ENCODE measurements at regions not wholly inside any gene's neighbourhood (a gene's known extent, or its start where the extent isn't known, plus 50 kb on each side); places are given as distances from the start of the nearest gene placed in this dataset.
A peak's percentile ranks its signal among the peaks of the same experiment; 100 is the strongest.

DNA sequence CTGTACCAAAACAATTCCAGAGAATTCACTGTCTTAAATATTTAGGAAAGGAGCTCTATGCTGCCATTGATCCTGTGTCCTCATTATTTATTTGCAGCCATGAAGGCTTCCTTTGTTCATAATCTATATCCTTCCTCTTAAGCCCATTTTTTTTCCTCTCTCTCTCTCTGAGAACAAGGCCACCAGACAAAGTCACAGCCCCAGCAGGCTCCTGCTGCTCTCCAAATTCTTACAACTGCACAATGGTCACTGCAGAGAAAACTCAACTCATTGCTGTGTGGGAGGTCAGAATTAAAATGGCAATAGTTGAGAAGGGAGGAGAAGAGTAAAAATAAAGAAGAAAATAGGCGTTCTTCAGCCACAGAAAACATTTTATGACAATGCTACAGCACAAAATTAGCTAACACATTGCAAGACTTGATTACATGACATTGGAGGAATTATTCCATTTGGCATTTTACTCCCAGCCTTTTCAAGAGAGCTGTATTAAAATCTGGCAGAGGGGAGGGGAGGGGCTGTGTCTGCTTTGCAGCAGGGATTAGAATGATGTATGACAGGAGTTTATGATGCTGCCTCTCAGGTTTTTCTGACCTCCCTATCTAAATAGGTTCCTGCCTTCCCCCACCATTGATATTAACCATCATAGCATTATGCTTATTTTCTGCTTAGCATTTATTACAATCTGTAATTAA, 399.7 kb upstream of the THBS1 start:
- DNase-seq (no peak), ATAC-seq (ENCODE audit: poor library complexity) (no peak)
- intact Hi-C loops (cut with DNase I), result no loop called here

DNA sequence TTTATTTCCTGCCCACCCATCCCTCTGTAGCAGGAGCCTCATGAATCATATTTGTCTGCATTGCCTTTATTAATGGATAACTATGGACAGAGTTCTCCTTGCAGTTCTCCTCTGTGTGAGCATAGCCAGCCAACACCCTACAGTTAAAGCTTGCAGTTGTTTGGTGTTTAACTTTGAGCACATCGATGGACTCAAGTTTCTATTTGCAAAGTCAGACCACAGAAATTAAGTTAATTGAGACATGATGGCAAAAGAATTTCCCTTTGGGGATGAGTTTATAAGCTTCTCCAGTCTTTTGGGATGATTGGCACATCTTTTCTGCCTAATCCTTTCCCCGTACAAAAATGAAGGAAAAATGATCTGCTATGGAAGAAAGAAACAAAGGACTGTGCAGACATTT, 398.9 kb upstream of the THBS1 start:
- ATAC-seq (ENCODE audit: poor library complexity), result no peak
- intact Hi-C loops (cut with DNase I), result no loop called here
- DNase-seq, result no peak

DNA sequence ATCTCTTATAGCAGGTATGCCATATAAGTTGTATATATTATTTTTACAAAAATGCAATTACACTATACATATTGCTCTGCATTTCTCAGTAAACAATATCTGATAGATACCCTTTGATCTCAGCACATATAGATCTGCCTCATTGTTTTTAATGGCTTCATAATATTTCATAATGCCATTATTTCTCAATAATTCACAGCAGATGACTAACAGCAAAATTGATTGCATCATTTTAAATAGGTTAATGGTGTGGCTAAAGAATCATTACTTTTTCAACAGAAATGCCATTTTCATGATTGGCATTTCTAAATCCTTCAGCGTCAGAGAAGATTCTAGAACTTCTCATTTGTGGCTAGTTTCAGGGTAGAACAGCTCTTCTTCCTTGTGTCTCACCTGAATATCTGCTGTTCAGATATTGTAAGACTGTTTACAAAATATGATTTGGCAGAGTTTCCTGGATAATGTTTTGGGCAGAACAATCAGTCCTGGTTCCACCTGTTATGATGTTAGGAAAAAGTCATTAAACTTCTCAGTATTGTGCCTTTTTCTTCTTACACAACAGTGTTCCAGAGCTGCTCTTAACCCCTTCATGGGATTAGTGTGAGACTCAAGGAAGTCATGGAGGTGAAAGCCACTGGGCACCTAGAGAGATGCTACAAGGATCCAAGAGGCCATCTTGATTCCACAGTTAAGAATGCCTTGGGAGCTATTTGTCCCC, 397.6 kb upstream of the THBS1 start:
- no peak for ATAC-seq (ENCODE audit: poor library complexity)
- intact Hi-C loops (cut with DNase I), result no loop called here

DNA sequence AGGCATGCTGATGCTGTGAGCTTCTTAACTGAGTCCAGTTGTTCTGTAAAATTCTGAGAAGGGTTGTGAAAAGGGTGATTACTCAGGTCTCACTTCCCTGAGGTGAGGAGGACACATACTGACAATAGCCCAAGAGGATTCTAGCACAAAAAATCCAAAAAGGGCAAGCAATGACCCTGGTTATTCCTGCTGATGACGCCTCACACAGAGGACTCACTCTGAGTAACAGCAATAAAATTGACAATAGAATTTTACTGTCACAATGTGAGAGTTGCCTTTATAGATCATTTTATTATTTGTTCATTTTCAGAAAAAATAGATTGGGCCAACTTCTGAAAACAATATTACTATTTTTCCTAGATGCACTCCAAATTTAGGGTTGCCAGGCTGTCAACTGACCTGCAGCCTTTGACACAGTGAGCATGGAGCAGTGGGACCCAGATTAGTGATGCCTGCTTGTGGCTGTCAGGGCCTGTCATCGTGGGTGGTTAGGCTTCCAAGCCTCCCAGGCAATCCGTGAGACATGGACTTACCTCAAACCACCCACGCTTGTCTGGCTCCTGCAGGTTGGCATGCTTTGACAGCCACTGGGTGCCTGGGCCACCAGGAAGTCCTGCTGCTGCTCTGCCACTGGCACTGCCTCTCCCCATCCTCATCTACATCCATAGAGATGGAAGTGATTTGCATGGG, 396.0 kb upstream of the THBS1 start:
- DNase-seq (no peak), ATAC-seq (ENCODE audit: poor library complexity) (no peak)
- intact Hi-C loops (cut with DNase I), result no loop called here

More for the DNA sequence above, 397.6 kb upstream of the THBS1 start:
- DNase-seq, result no peak

DNA sequence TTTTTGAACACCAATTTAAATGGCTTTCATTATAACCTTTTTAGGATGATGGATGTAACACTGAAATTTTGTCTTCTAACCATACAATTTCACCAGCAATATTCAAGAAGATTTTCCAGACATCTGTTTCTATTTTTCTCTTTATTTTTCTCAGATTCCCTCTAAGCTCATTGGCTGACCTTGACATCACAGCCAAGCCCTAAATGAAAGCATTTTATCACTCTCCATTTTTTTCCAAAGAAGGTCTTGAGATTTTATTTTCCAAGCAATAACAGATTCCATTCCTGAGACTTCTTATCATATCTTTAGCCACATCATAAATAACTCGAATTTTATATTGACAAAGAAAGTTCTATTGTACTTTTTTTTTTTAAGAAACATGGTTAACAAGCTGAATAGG, 392.6 kb upstream of the THBS1 start:
- intact Hi-C loops (cut with DNase I), result no loop called here
- no peak for ATAC-seq (ENCODE audit: poor library complexity)
- DNase-seq, result no peak

DNA sequence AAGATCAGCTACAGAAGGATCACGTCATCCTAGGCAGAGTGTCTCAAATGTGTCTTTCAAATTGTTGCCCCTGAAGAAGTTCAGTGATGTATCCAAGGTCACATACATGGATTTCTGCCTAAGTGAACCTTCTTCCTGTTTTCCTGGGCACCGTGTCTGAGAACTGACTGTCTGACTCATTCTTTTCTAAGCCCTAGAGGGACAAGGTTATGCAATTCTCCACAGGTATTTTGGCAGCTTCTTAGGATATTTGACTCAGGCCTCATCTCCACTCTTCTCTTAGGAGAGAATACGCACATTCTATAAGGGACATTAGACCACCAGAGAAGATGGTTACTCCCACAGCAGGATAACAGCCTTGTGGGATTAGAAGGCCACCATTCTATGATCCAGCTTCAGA, 391.9 kb upstream of the THBS1 start:
- intact Hi-C loops (cut with DNase I), result no loop called here
- ATAC-seq (ENCODE audit: poor library complexity), result no peak
- DNase-seq, result no peak

DNA sequence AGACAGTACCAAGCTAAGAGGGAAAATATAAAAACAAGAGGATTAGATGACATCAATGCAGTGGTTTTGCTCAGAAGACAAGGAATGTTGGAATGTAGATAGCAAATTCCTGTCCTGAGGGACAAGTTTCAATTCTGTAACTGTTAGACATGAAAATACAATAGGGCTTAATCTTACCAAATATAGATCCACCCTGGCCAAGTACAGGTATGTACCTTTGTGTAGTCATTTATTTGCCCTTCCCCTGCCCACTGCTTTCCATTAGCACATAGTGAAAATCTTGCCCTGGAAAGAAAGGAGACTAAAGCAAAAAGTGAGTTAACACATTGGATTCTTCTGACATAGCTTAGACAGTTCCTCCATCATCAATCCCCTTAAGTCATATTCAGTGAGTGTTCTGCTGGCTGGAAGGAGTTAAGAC, 389.0 kb upstream of the THBS1 start:
- DNase-seq (no peak), ATAC-seq (ENCODE audit: poor library complexity) (no peak)
- intact Hi-C loops (cut with DNase I), result no loop called here

DNA sequence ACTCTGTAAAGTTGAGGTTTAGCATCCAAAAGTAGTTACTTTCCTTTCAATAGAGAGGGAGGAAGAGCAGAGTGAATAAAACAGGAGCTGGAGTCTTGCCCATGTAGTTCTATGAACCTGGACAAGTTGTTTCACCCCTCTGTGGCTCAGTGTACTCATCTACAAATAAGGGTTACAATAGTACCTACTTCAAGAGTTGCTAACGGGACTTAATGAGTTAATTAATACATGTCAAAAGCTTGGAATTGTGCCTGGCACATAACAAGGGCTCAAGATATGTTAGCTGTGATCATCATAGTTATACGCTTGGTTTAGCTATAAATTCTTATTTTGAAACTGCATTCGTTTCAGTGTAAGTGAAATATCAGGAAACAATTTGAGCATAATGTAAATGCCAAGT, 388.5 kb upstream of the THBS1 start:
- ATAC-seq (ENCODE audit: poor library complexity), result no peak
- intact Hi-C loops (cut with DNase I), result no loop called here
- DNase-seq, result no peak

DNA sequence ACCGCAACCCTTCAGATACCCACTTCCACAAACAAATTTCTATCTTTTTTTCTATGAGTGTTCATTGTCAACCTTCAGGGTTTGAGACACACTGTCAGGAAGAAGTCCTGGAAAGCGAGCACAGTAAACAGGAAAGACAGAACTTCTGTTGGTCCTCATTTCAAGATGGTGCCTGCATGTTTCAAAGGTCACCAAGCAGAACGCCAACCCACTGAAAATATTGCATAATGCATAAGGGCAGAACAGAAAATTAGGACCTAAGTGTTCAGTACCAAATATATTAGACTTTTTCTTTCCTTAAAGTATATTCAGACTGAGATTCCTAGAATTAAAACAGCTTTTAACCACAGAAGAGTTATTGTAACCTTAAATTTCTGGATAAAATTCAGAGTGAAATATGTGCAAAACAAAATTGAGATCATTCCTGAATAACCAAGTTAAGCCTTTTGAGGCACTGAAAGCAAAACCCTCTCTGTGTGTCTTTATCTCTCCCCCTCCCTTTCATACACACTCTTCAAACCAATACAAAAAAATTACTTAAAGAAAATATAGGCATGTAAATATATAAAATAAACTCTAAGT, 387.8 kb upstream of the THBS1 start:
- DNase-seq (no peak), ATAC-seq (ENCODE audit: poor library complexity) (no peak)
- intact Hi-C loops (cut with DNase I), result no loop called here

DNA sequence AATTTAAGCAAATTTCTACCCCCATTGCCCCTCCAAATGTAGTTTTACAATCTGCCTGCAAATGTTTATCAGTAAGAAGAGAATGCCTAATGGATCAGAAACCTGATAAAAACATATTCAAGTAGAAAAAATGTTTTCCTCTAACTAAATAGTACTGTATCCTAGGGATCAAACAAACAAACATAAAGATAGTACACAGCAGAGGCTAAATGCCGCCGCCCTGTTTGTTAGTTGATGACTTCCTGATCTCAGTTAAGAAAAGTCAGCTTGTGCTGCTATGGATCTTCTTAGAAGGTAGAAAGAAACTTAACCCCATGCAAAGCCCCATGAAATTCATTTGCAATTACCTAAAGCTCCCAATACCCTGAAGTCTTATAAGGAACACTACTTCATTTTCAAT, 387.3 kb upstream of the THBS1 start:
- DNase-seq (no peak), ATAC-seq (ENCODE audit: poor library complexity) (no peak)
- intact Hi-C loops (cut with DNase I), result no loop called here

DNA sequence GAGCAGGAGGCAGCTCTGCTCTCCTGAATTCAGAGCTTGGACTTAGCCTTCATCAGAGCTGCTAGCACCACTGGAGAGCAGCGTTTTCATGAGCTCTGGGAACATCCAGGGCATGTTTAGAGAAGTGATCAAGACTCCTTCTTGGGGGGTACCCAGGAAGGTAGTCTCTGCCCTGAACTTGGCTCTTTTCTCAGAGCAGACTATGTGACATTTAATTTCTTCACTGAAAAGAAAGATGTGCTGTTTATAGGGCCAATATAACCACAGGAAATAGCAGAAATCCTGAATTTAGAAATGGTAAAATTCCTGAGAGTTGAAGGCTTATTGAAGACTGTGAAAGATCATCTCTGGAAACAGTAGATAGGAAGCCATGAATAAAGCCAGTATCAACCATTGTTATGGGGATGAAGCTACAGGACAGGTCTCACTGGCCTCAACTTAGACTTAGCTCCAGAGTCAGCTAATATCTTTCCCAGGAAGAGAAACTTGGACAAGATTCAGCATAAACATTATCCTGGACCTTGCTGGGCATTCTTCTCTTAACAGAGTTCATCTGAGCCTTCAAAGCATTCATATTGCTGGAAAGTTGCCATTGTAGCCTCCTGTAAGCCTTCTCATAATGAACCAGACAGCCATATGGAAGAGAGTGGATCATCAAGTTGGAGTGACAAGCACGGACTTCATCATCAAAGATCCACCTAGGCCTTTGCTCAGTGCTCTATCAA, 386.6 kb upstream of the THBS1 start:
- DNase-seq (no peak), ATAC-seq (ENCODE audit: poor library complexity) (no peak)
- intact Hi-C loops (cut with DNase I), result no loop called here

DNA sequence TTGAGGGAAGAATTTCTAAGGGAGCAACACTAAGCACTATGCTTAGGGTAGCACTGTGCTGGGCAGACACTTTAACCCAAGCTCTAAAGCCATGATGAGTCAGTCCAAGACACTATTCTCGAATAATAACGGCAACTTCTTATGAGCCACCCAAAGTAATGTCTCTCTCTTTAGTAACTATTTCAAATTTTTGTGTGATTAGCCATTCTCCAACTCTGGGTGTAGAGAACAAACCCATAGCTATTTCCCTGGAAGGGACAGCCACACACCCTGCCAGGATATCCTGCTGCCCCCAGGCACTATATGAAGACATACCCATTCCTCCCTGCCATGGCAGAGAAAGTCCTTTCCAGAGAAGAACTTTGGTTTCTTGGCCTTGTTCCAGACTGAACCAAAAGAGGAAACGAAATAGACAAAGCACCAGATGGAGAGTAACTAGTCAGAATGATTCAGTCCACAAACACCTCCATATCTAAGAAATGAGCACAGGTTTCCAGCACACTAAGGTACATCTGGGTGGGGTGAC, 384.9 kb upstream of the THBS1 start:
- intact Hi-C loops (cut with DNase I), result no loop called here
- ATAC-seq (ENCODE audit: poor library complexity), result no peak

DNA sequence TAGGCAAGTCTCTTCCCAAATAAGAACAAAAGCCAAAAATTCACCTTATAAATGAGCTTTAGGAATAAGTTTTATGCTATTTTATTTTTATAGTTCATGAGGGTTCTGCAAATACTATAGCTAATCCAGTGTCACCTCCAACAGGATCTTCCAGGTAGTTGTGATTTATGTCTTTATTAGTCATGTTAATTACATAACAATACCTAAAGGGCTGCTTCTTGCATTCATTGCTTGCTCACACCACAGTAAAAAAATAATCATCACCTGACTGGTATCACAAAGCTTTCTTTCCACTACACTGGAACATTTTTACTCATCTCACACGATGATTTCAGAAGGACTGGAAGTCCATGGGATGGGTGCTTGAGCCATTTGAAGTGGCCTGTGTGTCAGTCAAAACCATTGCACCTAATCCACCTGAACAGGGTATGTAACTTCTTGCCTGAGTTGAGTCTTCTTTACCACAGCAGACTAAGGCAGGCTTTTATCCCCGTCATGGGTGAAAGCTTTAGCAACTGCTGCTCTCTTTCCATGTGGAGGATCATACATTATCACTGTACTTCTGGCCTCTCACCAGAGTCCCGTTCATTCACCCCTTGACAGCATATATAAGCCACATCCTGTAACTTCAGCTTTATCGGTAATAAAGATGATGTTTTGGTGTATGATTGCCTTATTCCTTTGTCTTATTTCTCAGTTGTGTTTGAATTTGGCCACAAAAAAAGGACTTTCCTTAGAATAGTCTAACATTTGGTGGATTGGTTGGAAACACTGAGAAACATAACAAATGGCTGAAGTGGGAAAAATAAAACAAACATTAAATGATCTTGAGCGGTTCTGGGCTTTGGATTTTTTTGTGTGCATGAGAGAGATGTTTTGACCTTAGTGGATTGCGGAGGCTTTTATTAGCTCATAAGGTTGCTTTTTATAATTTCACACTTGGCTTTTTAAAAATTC, 382.6 kb upstream of the THBS1 start:
- ATAC-seq (ENCODE audit: poor library complexity), result no peak
- no peak for DNase-seq
- intact Hi-C loops (cut with DNase I), result no loop called here

More for the DNA sequence above, 384.9 kb upstream of the THBS1 start:
- DNase-seq, result no peak

DNA sequence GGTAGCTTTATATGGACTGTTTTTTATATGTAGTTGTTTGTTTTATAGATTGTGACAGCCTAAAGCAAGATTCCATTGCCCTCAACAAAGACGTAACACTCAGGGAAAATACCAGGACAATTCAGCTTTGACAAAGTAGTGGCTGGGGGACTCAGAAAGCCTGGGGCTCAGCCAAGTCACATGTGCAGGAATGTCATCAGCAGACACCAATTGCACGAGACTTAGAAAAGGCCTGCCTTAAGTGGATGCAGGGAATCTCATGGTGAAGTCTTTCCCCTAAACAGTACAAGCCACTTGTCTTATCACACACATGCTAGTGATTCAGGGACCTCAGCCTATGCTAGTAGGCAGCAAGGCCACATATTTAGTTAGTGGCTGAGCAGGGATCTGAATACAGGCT, 381.8 kb upstream of the THBS1 start:
- no peak for DNase-seq
- ATAC-seq (ENCODE audit: poor library complexity), result peak; percentile 69
- intact Hi-C loops (cut with DNase I), result no loop called here

DNA sequence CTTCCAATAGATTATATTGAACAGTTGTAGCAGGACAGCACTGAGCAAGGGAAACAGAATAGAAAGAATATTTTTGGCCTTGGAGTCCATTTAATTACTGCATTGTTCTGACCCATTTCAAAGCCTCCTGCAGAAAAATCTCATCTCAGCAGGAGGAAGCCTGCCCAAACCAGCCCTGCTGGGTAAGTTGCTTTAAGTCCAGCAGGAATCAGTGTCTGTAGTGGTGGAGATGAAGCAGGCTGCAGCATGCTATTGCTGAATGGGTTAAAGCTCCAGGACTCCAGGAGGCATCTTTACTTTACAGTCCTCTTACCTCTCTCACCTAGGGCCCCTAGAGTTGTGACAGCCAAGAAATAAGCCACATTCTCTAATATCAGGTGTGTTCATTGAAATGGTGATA, 380.3 kb upstream of the THBS1 start:
- DNase-seq (no peak), ATAC-seq (ENCODE audit: poor library complexity) (no peak)
- intact Hi-C loops (cut with DNase I), result no loop called here

DNA sequence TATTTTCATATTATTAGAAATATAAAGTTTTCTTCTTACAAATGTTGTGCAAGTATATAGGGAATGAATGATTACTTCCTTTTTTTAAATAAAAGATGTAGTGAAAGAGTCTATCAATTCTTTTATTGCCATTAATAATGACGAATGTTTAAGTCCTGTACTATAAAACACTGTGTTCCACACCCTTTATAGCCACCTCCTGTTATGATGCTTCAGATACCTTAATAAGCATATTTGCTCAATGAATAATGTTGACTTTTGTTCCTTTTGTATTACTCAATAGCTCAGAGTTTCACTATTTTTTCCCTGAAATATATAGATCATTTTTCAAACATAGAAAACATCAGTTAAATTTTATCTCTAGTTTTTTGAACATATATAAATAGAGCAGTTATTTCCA, 378.2 kb upstream of the THBS1 start:
- intact Hi-C loops (cut with DNase I), result no loop called here
- ATAC-seq (ENCODE audit: poor library complexity) (no peak), DNase-seq (no peak)

DNA sequence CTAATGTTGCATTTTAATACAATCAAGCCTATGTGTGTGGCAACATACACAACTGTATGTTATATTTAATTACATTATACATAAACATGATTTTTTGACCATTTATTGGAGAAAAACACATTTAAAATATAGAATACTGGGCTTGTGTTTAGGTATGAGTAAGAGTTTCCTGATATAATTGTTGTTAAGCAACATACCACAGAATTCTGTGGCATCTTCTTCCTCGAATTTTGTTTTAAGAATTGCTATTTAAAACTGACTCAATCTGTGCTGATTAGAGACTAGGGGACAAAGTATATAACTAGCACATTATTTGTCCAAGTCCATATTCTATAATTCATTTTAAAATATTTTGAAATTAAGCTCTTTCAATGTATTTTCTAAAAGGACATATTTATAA, 376.8 kb upstream of the THBS1 start:
- ATAC-seq (ENCODE audit: poor library complexity), result no peak
- intact Hi-C loops (cut with DNase I), result no loop called here

DNA sequence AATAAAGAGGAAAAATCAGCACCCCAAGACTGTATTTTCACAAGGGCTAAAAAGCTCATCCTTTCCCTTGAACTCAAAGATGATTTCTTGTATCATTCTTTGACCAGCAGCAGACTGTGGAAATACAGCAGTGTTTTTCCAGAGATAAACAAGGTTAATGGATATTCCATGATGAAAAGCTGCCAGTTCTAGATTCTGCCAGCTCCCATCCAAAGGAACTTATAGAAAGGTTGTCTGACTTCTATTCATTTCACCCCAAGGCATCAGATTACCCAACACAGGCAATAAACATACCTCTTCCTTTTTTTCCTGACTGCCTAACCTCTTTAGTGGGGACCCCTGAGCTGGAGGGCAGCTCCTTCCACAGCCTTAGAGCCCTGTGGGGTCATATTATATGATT, 375.8 kb upstream of the THBS1 start:
- ATAC-seq (ENCODE audit: poor library complexity) (no peak), DNase-seq (no peak)
- intact Hi-C loops (cut with DNase I), result no loop called here

More for the DNA sequence above, 376.8 kb upstream of the THBS1 start:
- DNase-seq, result no peak

All from Right ventricle myocardium superior (tissue), 1 donor.